ENCODE measurements at regions not wholly inside any gene's neighbourhood (a gene's known extent, or its start where the extent isn't known, plus 50 kb on each side); places are given as distances from the start of the nearest gene placed in this dataset.

- Histone ChIP-seq H3K27me3 (ENCODE audit: low read depth) (no peaks in the 10 kb centered on the region), H3K36me3 (no peaks in the 10 kb centered on the region), H3K9me3 (replicated peaks) (no peaks in the 10 kb centered on the region), H3K4me1 (no peaks in the 10 kb centered on the region), H3K4me3 (no peak overlapping the region), H3K27ac (replicated peaks) (no peak overlapping the region)
- DNase-seq, result no peak
- intact Hi-C loops (cut with micrococcal nuclease), result no loop called here
- no peak for TF ChIP-seq CTCF (IDR thresholded peaks at IDR 0.05; ENCODE audit: borderline replicate concordance)
Observed at GRCh38 chr5:58286741-58287140, 173.1 kb downstream of the PLK2 start.

- no peak for DNase-seq
- H3K4me3 ChIP-seq, result no peak overlapping the region
- H3K9me3 ChIP-seq (replicated peaks), result no peaks in the 10 kb centered on the region
- TF ChIP-seq CTCF (IDR thresholded peaks at IDR 0.05; ENCODE audit: borderline replicate concordance), result no peak
- no peak overlapping the region for H3K27ac ChIP-seq (replicated peaks)
- H3K27me3 ChIP-seq (ENCODE audit: low read depth), result no peaks in the 10 kb centered on the region
- no peaks in the 10 kb centered on the region for H3K4me1 ChIP-seq
- intact Hi-C loops (cut with micrococcal nuclease), result no loop called here
- H3K36me3 ChIP-seq, result no peaks in the 10 kb centered on the region
Observed at GRCh38 chr5:58285900-58286299, 174.0 kb downstream of the PLK2 start.

DNA sequence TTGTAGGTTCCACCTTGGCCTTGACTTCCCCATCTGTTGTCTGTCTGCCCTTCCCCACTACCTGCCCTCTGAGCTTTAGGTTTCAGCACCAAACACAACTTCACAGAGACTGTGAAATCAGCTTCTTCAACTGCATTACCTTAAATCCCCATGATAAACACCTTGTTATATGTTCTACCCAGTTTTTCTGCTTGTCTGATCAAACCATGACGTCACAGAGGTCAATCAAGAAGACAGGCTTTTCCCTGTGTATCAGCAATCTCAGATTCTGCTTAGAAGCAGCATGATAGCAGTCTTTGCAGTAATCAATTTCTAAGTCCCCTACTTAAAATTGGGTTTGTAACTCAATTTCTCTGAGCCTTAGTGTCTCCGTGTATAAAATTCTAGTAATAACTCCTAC is 175.0 kb downstream of the PLK2 start:
- DNase-seq, result no peak
- Histone ChIP-seq H3K9me3 (replicated peaks) (no peaks in the 10 kb centered on the region), H3K27ac (replicated peaks) (no peak overlapping the region), H3K4me3 (no peak overlapping the region), H3K27me3 (ENCODE audit: low read depth) (no peaks in the 10 kb centered on the region), H3K4me1 (no peaks in the 10 kb centered on the region), H3K36me3 (no peaks in the 10 kb centered on the region)
- intact Hi-C loops (cut with micrococcal nuclease), result no loop called here
- TF ChIP-seq CTCF (IDR thresholded peaks at IDR 0.05; ENCODE audit: borderline replicate concordance), result no peak

- intact Hi-C loops (cut with micrococcal nuclease), result no loop called here
- H3K4me3 ChIP-seq, result no peak overlapping the region
- TF ChIP-seq CTCF (IDR thresholded peaks at IDR 0.05; ENCODE audit: borderline replicate concordance), result no peak
- DNase-seq, result no peak
- no peak overlapping the region for H3K27ac ChIP-seq (replicated peaks)
- no peaks in the 10 kb centered on the region for H3K27me3 ChIP-seq (ENCODE audit: low read depth)
- H3K9me3 ChIP-seq (replicated peaks), result no peaks in the 10 kb centered on the region
- H3K4me1 ChIP-seq, result no peaks in the 10 kb centered on the region
- no peaks in the 10 kb centered on the region for H3K36me3 ChIP-seq
Observed at GRCh38 chr5:58281189-58281588, 178.7 kb downstream of the PLK2 start.

DNA sequence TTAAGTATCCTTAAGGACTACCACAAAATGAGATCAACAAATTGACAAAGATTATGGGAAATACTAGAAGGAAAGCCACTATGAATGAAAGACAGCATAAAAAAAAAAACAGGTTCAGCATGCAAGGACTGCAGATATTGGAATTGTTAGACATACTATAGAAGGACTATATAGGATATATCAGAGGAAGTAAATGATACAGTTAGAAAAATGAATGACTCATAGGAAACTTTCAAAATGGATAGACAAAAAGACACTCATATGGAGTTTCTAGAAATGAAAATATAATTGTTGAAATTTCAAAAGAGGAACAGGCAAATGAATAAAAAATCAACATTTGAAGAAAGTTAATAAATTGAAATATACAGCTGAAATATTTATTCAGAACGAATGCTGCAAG is 180.6 kb downstream of the PLK2 start:
- no peaks in the 10 kb centered on the region for H3K9me3 ChIP-seq (replicated peaks)
- no peak overlapping the region for H3K4me3 ChIP-seq
- intact Hi-C loops (cut with micrococcal nuclease), result no loop called here
- H3K36me3 ChIP-seq, result no peaks in the 10 kb centered on the region
- no peak for DNase-seq
- H3K4me1 ChIP-seq, result peaks cover under 1% of the 10 kb centered on the region
- H3K27ac ChIP-seq (replicated peaks), result no peak overlapping the region
- no peak for TF ChIP-seq CTCF (IDR thresholded peaks at IDR 0.05; ENCODE audit: borderline replicate concordance)
- no peaks in the 10 kb centered on the region for H3K27me3 ChIP-seq (ENCODE audit: low read depth)

- H3K27ac ChIP-seq (replicated peaks), result no peak overlapping the region
- no peaks in the 10 kb centered on the region for H3K9me3 ChIP-seq (replicated peaks)
- H3K4me1 ChIP-seq, result peaks cover 11% of the 10 kb centered on the region
- H3K4me3 ChIP-seq, result no peak overlapping the region
- H3K36me3 ChIP-seq, result no peaks in the 10 kb centered on the region
- no peak for DNase-seq
- intact Hi-C loops (cut with micrococcal nuclease), result no loop called here
- TF ChIP-seq CTCF (IDR thresholded peaks at IDR 0.05; ENCODE audit: borderline replicate concordance), result no peak
- no peaks in the 10 kb centered on the region for H3K27me3 ChIP-seq (ENCODE audit: low read depth)
Observed at GRCh38 chr5:58276431-58276830, 183.5 kb downstream of the PLK2 start.
